ENCODE measurements at regions not wholly inside any gene's neighbourhood (a gene's known extent, or its start where the extent isn't known, plus 50 kb on each side); places are given as distances from the start of the nearest gene placed in this dataset.

DNA sequence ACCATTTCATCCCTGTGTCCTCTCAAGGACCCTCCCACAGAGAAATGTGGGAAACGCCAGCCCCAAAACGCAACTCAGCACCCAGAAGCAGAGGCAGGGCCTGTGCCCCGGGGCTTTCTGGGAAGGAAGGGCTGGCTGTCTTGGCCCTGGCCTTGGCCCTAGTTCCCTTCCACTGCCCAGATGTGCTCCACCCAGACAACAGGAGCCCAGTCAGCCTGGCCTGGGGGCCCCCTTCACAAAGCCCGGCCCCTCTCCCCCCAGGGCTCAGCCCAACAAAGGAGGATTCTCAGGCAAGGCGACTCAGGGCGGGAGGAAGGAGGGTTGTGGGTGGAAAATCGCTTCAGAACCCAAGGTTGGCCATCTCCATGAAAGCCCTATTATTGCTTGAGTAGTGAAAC, 82.5 kb downstream of the PJA1 start:
- TF ChIP-seq, protein P1, sequence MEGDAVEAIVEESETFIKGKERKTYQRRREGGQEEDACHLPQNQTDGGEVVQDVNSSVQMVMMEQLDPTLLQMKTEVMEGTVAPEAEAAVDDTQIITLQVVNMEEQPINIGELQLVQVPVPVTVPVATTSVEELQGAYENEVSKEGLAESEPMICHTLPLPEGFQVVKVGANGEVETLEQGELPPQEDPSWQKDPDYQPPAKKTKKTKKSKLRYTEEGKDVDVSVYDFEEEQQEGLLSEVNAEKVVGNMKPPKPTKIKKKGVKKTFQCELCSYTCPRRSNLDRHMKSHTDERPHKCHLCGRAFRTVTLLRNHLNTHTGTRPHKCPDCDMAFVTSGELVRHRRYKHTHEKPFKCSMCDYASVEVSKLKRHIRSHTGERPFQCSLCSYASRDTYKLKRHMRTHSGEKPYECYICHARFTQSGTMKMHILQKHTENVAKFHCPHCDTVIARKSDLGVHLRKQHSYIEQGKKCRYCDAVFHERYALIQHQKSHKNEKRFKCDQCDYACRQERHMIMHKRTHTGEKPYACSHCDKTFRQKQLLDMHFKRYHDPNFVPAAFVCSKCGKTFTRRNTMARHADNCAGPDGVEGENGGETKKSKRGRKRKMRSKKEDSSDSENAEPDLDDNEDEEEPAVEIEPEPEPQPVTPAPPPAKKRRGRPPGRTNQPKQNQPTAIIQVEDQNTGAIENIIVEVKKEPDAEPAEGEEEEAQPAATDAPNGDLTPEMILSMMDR (IDR thresholded peaks at IDR 0.05): no peak
- TF ChIP-seq POLR2A (IDR thresholded peaks at IDR 0.05): no peak

Data from testis (tissue), 2 donors.